ENCODE measurements at regions not wholly inside any gene's neighbourhood (a gene's known extent, or its start where the extent isn't known, plus 50 kb on each side); places are given as distances from the start of the nearest gene placed in this dataset.
"Not testable (repeated sequence)": the region's sequence is repeated elsewhere in the genome, so short reads cannot be mapped to it uniquely, and the experiment has no call there.

- no peak for DNase-seq (ENCODE audit: low spot score)
- H3K36me3 ChIP-seq, result no peaks in the 10 kb centered on the region
- no peak for TF ChIP-seq CTCF (IDR thresholded peaks at IDR 0.05)
- no peak overlapping the region for H3K4me3 ChIP-seq
- H3K9me3 ChIP-seq, result no peaks in the 10 kb centered on the region
- H3K4me1 ChIP-seq (ENCODE audit: control insufficient read depth in 1 of 2, low read depth in 2 of 2), result no peaks in the 10 kb centered on the region
- no peak for ATAC-seq (ENCODE audit: insufficient number of reproducible peaks, low FRiP score, low read depth)
- no peak overlapping the region for H3K27ac ChIP-seq
- H3K27me3 ChIP-seq (replicated peaks; ENCODE audit: insufficient read depth), result no peaks in the 10 kb centered on the region
These were observed 1190.1 kb upstream of the FAM98A start for GRCh38 chr2:34789169-34789568.

- Histone ChIP-seq H3K4me3 (no peak overlapping the region), H3K4me1 (ENCODE audit: control insufficient read depth in 1 of 2, low read depth in 2 of 2) (no peaks in the 10 kb centered on the region), H3K9me3 (no peaks in the 10 kb centered on the region), H3K27me3 (replicated peaks; ENCODE audit: insufficient read depth) (no peaks in the 10 kb centered on the region), H3K27ac (no peak overlapping the region), H3K36me3 (no peaks in the 10 kb centered on the region)
- no peak for TF ChIP-seq CTCF (IDR thresholded peaks at IDR 0.05)
- DNase-seq (ENCODE audit: low spot score) (no peak), ATAC-seq (ENCODE audit: insufficient number of reproducible peaks, low FRiP score, low read depth) (no peak)
These were observed 1188.2 kb upstream of the FAM98A start for GRCh38 chr2:34787341-34787740.

GRCh38 chr2:34785206-34785785 is 1186.2 kb upstream of the FAM98A start:
- no peak for TF ChIP-seq CTCF (IDR thresholded peaks at IDR 0.05)
- DNase-seq (ENCODE audit: low spot score) (no peak), ATAC-seq (ENCODE audit: insufficient number of reproducible peaks, low FRiP score, low read depth) (no peak)
- H3K27me3 ChIP-seq (replicated peaks; ENCODE audit: insufficient read depth), result no peaks in the 10 kb centered on the region
- H3K9me3 ChIP-seq, result no peaks in the 10 kb centered on the region
- no peaks in the 10 kb centered on the region for H3K36me3 ChIP-seq
- no peaks in the 10 kb centered on the region for H3K4me1 ChIP-seq (ENCODE audit: control insufficient read depth in 1 of 2, low read depth in 2 of 2)
- H3K4me3 ChIP-seq, result no peak overlapping the region
- no peak overlapping the region for H3K27ac ChIP-seq

- TF ChIP-seq CTCF (IDR thresholded peaks at IDR 0.05), result no peak
- no peaks in the 10 kb centered on the region for H3K9me3 ChIP-seq
- no peak overlapping the region for H3K4me3 ChIP-seq
- no peak for ATAC-seq (ENCODE audit: insufficient number of reproducible peaks, low FRiP score, low read depth)
- no peaks in the 10 kb centered on the region for H3K27me3 ChIP-seq (replicated peaks; ENCODE audit: insufficient read depth)
- H3K4me1 ChIP-seq (ENCODE audit: control insufficient read depth in 1 of 2, low read depth in 2 of 2), result no peaks in the 10 kb centered on the region
- H3K27ac ChIP-seq, result no peak overlapping the region
- no peaks in the 10 kb centered on the region for H3K36me3 ChIP-seq
- no peak for DNase-seq (ENCODE audit: low spot score)
These were observed 1185.6 kb upstream of the FAM98A start for GRCh38 chr2:34784701-34785100.

GRCh38 chr2:34750742-34751141 is 1151.6 kb upstream of the FAM98A start:
- H3K36me3 ChIP-seq; H3K9me3 ChIP-seq; H3K27ac ChIP-seq; DNase-seq (ENCODE audit: low spot score); H3K4me1 ChIP-seq (ENCODE audit: control insufficient read depth in 1 of 2, low read depth in 2 of 2); H3K27me3 ChIP-seq (replicated peaks; ENCODE audit: insufficient read depth); H3K4me3 ChIP-seq; ATAC-seq (ENCODE audit: insufficient number of reproducible peaks, low FRiP score, low read depth): not testable (repeated sequence)

- Histone ChIP-seq H3K4me3 (no peak overlapping the region), H3K27ac (no peak overlapping the region), H3K9me3 (no peaks in the 10 kb centered on the region), H3K36me3 (no peaks in the 10 kb centered on the region), H3K27me3 (replicated peaks; ENCODE audit: insufficient read depth) (no peaks in the 10 kb centered on the region), H3K4me1 (ENCODE audit: control insufficient read depth in 1 of 2, low read depth in 2 of 2) (no peaks in the 10 kb centered on the region)
- ATAC-seq (ENCODE audit: insufficient number of reproducible peaks, low FRiP score, low read depth) (no peak), DNase-seq (ENCODE audit: low spot score) (no peak)
- no peak for TF ChIP-seq CTCF (IDR thresholded peaks at IDR 0.05)
These were observed 1148.5 kb upstream of the FAM98A start for GRCh38 chr2:34747643-34748042.
